Nephron (organoid): ENCODE measurements at regions not wholly inside any gene's neighbourhood (a gene's known extent, or its start where the extent isn't known, plus 50 kb on each side); places are given as distances from the start of the nearest gene placed in this dataset.

Experiments used
- H3K27ac Mint-ChIP-seq, 3 experiments: 2 replicates each; pipeline ENCODE4 v1.8.0; 2020; ENCODE audit warnings: mixed read lengths in 3 of 3, mild to moderate bottlenecking in 2 of 3, moderate library complexity in 1 of 3
- H3K27me3 Mint-ChIP-seq: 2 replicates; pipeline ENCODE4 v1.8.0; 2021; ENCODE audit warnings: low read depth, mild to moderate bottlenecking, moderate library complexity, mixed read lengths
- H3K36me3 Mint-ChIP-seq: 2 replicates; pipeline ENCODE4 v1.8.0; 2020; ENCODE audit warnings: low read depth, mixed read lengths
- H3K4me1 Mint-ChIP-seq: 2 replicates; pipeline ENCODE4 v1.8.0; 2020; ENCODE audit warnings: mixed read lengths
- H3K4me3 Mint-ChIP-seq, 3 experiments: 2 replicates each; pipeline ENCODE4 v1.8.0; 2020; ENCODE audit warnings: mild to moderate bottlenecking in 3 of 3, mixed read lengths in 3 of 3, moderate library complexity in 2 of 3
- H3K9me3 Mint-ChIP-seq: 2 replicates; pipeline ENCODE4 v1.8.0; 2020; ENCODE audit warnings: mixed read lengths
- CTCF ChIP-seq, 3 experiments: fragments of 200-600 bp; sonication (generic); IDR thresholded peaks; one replicate each; pipeline ENCODE4 v1.5.0; 2021; ENCODE audit warnings: antibody characterized with exemption in 3 of 3; ENCODE audit not compliant: unreplicated experiment in 3 of 3

GRCh38 chr12:18922851-18923250 is 184.9 kb downstream of the CAPZA3 start:
- Mint-ChIP-seq H3K27me3 (no peaks in the 10 kb centered on the region), H3K27ac (no peak overlapping the region), H3K4me1 (no peaks in the 10 kb centered on the region), H3K36me3 (no peaks in the 10 kb centered on the region), H3K9me3 (no peaks in the 10 kb centered on the region), H3K4me3 (no peak overlapping the region)
- TF ChIP-seq CTCF (IDR thresholded peaks at IDR 0.05; ENCODE audit: unreplicated experiment in 3 of 3) = no peak

GRCh38 chr12:18923721-18924120 is 185.8 kb downstream of the CAPZA3 start:
- Mint-ChIP-seq H3K36me3 (no peaks in the 10 kb centered on the region), H3K4me3 (no peak overlapping the region), H3K27ac (no peak overlapping the region), H3K4me1 (no peaks in the 10 kb centered on the region), H3K27me3 (no peaks in the 10 kb centered on the region), H3K9me3 (no peaks in the 10 kb centered on the region)
- TF ChIP-seq CTCF (IDR thresholded peaks at IDR 0.05; ENCODE audit: unreplicated experiment in 3 of 3) = no peak

GRCh38 chr12:18926188-18926587 is 188.3 kb downstream of the CAPZA3 start:
- no peaks in the 10 kb centered on the region for H3K4me1 Mint-ChIP-seq
- H3K4me3 Mint-ChIP-seq = no peak overlapping the region
- no peak for TF ChIP-seq CTCF (IDR thresholded peaks at IDR 0.05; ENCODE audit: unreplicated experiment in 3 of 3)
- H3K36me3 Mint-ChIP-seq = no peaks in the 10 kb centered on the region
- peaks cover 10% of the 10 kb centered on the region for H3K9me3 Mint-ChIP-seq
- H3K27me3 Mint-ChIP-seq = no peaks in the 10 kb centered on the region
- H3K27ac Mint-ChIP-seq = no peak overlapping the region

GRCh38 chr12:18932211-18932610 is 194.3 kb downstream of the CAPZA3 start:
- Mint-ChIP-seq H3K4me1 (no peaks in the 10 kb centered on the region), H3K4me3 (no peak overlapping the region), H3K36me3 (no peaks in the 10 kb centered on the region), H3K27me3 (no peaks in the 10 kb centered on the region), H3K9me3 (peaks cover 10% of the 10 kb centered on the region), H3K27ac (no peak overlapping the region)
- TF ChIP-seq CTCF (IDR thresholded peaks at IDR 0.05; ENCODE audit: unreplicated experiment in 3 of 3) = no peak

GRCh38 chr12:18932715-18933114 is 194.8 kb downstream of the CAPZA3 start:
- TF ChIP-seq CTCF (IDR thresholded peaks at IDR 0.05; ENCODE audit: unreplicated experiment in 3 of 3) = no peak
- Mint-ChIP-seq H3K9me3 (peaks cover 10% of the 10 kb centered on the region), H3K36me3 (no peaks in the 10 kb centered on the region), H3K27me3 (no peaks in the 10 kb centered on the region), H3K27ac (no peak overlapping the region), H3K4me1 (no peaks in the 10 kb centered on the region), H3K4me3 (no peak overlapping the region)

- no peak for TF ChIP-seq CTCF (IDR thresholded peaks at IDR 0.05; ENCODE audit: unreplicated experiment in 3 of 3)
- no peaks in the 10 kb centered on the region for H3K27me3 Mint-ChIP-seq
- no peak overlapping the region for H3K27ac Mint-ChIP-seq
- peaks cover 4% of the 10 kb centered on the region for H3K9me3 Mint-ChIP-seq
- H3K4me3 Mint-ChIP-seq = no peak overlapping the region
- H3K4me1 Mint-ChIP-seq = no peaks in the 10 kb centered on the region
- H3K36me3 Mint-ChIP-seq = no peaks in the 10 kb centered on the region
Observed at GRCh38 chr12:18935371-18935965, 194.1 kb upstream of the PLEKHA5 start.
